ENCODE measurements at regions not wholly inside any gene's neighbourhood (a gene's known extent, or its start where the extent isn't known, plus 50 kb on each side); places are given as distances from the start of the nearest gene placed in this dataset.

DNA sequence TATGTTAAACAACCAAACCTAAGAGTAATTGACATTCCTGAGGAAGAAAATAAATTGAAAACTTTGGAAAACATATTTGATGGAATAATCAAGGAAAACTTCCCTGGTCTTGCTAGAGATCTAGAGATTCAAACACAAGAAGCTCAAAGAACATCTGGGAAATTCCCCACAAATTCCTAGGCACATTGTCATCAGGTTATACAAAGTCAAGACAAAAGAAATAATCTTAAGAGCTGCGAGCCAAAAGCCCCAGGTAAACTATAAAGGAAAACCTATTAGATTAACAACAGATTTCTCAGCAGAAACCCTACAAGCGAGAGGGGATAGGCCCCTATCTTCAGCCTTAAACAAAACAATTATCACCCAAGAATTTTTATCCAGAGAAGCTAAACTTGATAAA, 1082.0 kb upstream of the IGFBP7 start:
- no peak for DNase-seq
- Histone ChIP-seq H3K27me3 (no peaks in the 10 kb centered on the region), H3K36me3 (no peaks in the 10 kb centered on the region), H3K4me3 (replicated peaks in 1 of 3) (no peak overlapping the region), H3K4me1 (no peaks in the 10 kb centered on the region), H3K27ac (no peak overlapping the region), H3K9me3 (no peaks in the 10 kb centered on the region)
- WGBS, 2 donors: 71 to 82% methylated on average over 2 of the region's 2 CpGs
- intact Hi-C loops (cut with DNase I): no loop called here
- TF ChIP-seq POLR2A (IDR thresholded peaks at IDR 0.05): no peak

GRCh38 chr4:58191109-58191508, 1080.9 kb upstream of the IGFBP7 start:
- Histone ChIP-seq H3K4me1 (no peaks in the 10 kb centered on the region), H3K9me3 (no peaks in the 10 kb centered on the region), H3K4me3 (replicated peaks in 1 of 3) (no peak overlapping the region), H3K27ac (no peak overlapping the region), H3K27me3 (no peaks in the 10 kb centered on the region), H3K36me3 (no peaks in the 10 kb centered on the region)
- no peak for DNase-seq
- TF ChIP-seq, protein P1, sequence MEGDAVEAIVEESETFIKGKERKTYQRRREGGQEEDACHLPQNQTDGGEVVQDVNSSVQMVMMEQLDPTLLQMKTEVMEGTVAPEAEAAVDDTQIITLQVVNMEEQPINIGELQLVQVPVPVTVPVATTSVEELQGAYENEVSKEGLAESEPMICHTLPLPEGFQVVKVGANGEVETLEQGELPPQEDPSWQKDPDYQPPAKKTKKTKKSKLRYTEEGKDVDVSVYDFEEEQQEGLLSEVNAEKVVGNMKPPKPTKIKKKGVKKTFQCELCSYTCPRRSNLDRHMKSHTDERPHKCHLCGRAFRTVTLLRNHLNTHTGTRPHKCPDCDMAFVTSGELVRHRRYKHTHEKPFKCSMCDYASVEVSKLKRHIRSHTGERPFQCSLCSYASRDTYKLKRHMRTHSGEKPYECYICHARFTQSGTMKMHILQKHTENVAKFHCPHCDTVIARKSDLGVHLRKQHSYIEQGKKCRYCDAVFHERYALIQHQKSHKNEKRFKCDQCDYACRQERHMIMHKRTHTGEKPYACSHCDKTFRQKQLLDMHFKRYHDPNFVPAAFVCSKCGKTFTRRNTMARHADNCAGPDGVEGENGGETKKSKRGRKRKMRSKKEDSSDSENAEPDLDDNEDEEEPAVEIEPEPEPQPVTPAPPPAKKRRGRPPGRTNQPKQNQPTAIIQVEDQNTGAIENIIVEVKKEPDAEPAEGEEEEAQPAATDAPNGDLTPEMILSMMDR (IDR thresholded peaks at IDR 0.05): no peak
- TF ChIP-seq POLR2A (IDR thresholded peaks at IDR 0.05): no peak
- 88 to 92% methylated on average over 5 of the region's 5 CpGs for WGBS, 2 donors
- intact Hi-C loops (cut with DNase I): no loop called here

DNA sequence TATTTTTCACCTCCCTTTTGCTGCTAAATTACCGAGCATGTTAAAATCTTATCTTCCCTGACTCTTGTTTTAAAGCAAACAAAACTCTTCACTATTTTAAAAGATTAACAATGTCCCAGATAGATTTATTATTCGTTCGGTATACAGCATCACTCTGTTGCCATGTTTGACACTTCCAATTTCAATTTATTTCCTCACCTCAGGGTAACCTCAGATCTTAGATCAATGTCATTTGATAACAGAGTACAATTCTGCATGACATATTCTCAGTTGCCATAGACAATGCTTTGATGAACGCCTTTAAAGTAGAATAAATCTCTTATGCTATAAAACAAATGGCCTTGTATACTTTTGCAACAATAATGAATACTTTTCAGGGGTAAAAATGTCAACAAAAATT, 1078.1 kb upstream of the IGFBP7 start:
- DNase-seq: no peak
- Histone ChIP-seq H3K27me3 (no peaks in the 10 kb centered on the region), H3K9me3 (no peaks in the 10 kb centered on the region), H3K4me3 (replicated peaks in 1 of 3) (no peak overlapping the region), H3K36me3 (no peaks in the 10 kb centered on the region), H3K27ac (no peak overlapping the region), H3K4me1 (no peaks in the 10 kb centered on the region)
- intact Hi-C loops (cut with DNase I): no loop called here
- 88 to 91% methylated on average over 4 of the region's 4 CpGs for WGBS, 2 donors
- TF ChIP-seq, protein P1 (IDR thresholded peaks at IDR 0.05): no peak
- no peak for TF ChIP-seq POLR2A (IDR thresholded peaks at IDR 0.05)

- intact Hi-C loops (cut with DNase I): no loop called here
- H3K27ac ChIP-seq: no peak overlapping the region
- H3K4me1 ChIP-seq: no peaks in the 10 kb centered on the region
- TF ChIP-seq, protein P1 (IDR thresholded peaks at IDR 0.05): no peak
- TF ChIP-seq POLR2A (IDR thresholded peaks at IDR 0.05): no peak
- H3K36me3 ChIP-seq: no peaks in the 10 kb centered on the region
- H3K9me3 ChIP-seq: no peaks in the 10 kb centered on the region
- 82 to 91% methylated on average over 2 of the region's 2 CpGs for WGBS, 2 donors
- no peak overlapping the region for H3K4me3 ChIP-seq (replicated peaks in 1 of 3)
- no peak for DNase-seq
- no peaks in the 10 kb centered on the region for H3K27me3 ChIP-seq
These were observed 1064.8 kb upstream of the IGFBP7 start for GRCh38 chr4:58175024-58175423.

DNA sequence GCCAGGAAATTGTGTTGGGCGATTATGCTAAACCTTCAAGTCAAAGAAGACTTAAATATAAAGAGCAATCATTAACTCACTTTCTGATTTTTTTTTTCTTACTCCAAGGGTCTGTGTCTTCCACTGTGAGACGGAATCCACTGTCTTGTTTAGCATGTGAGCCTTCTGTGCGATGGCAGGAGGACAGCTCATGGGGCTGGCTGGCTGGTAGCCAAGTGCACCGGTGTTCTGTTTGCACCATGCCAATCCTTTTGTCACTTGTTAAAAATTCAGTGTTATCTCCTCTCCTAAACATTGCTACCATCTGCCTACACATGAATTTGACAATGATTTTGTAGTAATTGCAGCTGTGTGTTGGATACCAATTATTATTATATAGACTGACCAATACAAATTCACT, 1056.3 kb upstream of the IGFBP7 start:
- 57 to 68% methylated on average over 4 of the region's 4 CpGs for WGBS, 2 donors
- H3K27me3 ChIP-seq: no peaks in the 10 kb centered on the region
- no peak overlapping the region for H3K4me3 ChIP-seq (replicated peaks in 1 of 3)
- no peaks in the 10 kb centered on the region for H3K36me3 ChIP-seq
- DNase-seq: no peak
- H3K9me3 ChIP-seq: no peaks in the 10 kb centered on the region
- no peak overlapping the region for H3K27ac ChIP-seq
- intact Hi-C loops (cut with DNase I): no loop called here
- TF ChIP-seq, protein P1 (IDR thresholded peaks at IDR 0.05): no peak
- TF ChIP-seq POLR2A (IDR thresholded peaks at IDR 0.05): no peak
- no peaks in the 10 kb centered on the region for H3K4me1 ChIP-seq

GRCh38 chr4:58163156-58163555, 1053.0 kb upstream of the IGFBP7 start:
- Histone ChIP-seq H3K4me1 (no peaks in the 10 kb centered on the region), H3K36me3 (no peaks in the 10 kb centered on the region), H3K9me3 (no peaks in the 10 kb centered on the region), H3K27me3 (no peaks in the 10 kb centered on the region), H3K4me3 (replicated peaks in 1 of 3) (no peak overlapping the region), H3K27ac (no peak overlapping the region)
- TF ChIP-seq, protein P1 (IDR thresholded peaks at IDR 0.05): no peak
- TF ChIP-seq POLR2A (IDR thresholded peaks at IDR 0.05): no peak
- peak in 1 of 2 donors; percentile 2 for DNase-seq
- intact Hi-C loops (cut with DNase I): no loop called here
- WGBS, 2 donors: 44 to 53% methylated on average over 2 of the region's 2 CpGs
